GOT3 (cell line): ENCODE measurements at regions not wholly inside any gene's neighbourhood (a gene's known extent, or its start where the extent isn't known, plus 50 kb on each side); places are given as distances from the start of the nearest gene placed in this dataset.
"Not testable (repeated sequence)": the region's sequence is repeated elsewhere in the genome, so short reads cannot be mapped to it uniquely, and the experiment has no call there.

Source experiments
- DNase-seq: peaks from one replicate; lab custom pipeline; 2025; ENCODE audit warnings: mixed read lengths; lab: John Stamatoyannopoulos, UW

- DNase-seq, result no peak
Observed at GRCh38 chr2:39581866-39582265, 83.9 kb upstream of the TMEM178A start.

GRCh38 chr2:39583213-39583612 lies 82.5 kb upstream of the TMEM178A start:
- no peak for DNase-seq

- no peak for DNase-seq
Observed at GRCh38 chr2:39583781-39584180, 81.9 kb upstream of the TMEM178A start.

- DNase-seq, result no peak
Observed at GRCh38 chr2:39584283-39584965, 81.3 kb upstream of the TMEM178A start.

GRCh38 chr2:39585531-39585930 lies 80.2 kb upstream of the TMEM178A start:
- not testable (repeated sequence) for DNase-seq

GRCh38 chr2:39587168-39587567 lies 78.5 kb upstream of the TMEM178A start:
- no peak for DNase-seq

- DNase-seq, result no peak
Observed at GRCh38 chr2:39587641-39588040, 78.1 kb upstream of the TMEM178A start.

GRCh38 chr2:39593439-39594393 lies 72.0 kb upstream of the TMEM178A start:
- no peak for DNase-seq

GRCh38 chr2:39595116-39595515 lies 70.6 kb upstream of the TMEM178A start:
- DNase-seq, result no peak

GRCh38 chr2:39597314-39597713 lies 68.4 kb upstream of the TMEM178A start:
- DNase-seq, result no peak

- DNase-seq, result no peak
Observed at GRCh38 chr2:39602616-39603015, 63.1 kb upstream of the TMEM178A start.

- DNase-seq, result no peak
Observed at GRCh38 chr2:39603436-39603835, 62.3 kb upstream of the TMEM178A start.

- no peak for DNase-seq
Observed at GRCh38 chr2:39604866-39605265, 60.9 kb upstream of the TMEM178A start.

GRCh38 chr2:39606585-39606984 lies 59.1 kb upstream of the TMEM178A start:
- DNase-seq, result no peak

GRCh38 chr2:39607538-39608262 lies 58.0 kb upstream of the TMEM178A start:
- no peak for DNase-seq

GRCh38 chr2:39608263-39608575 lies 57.5 kb upstream of the TMEM178A start:
- DNase-seq, result no peak

GRCh38 chr2:39608686-39609441 lies 56.9 kb upstream of the TMEM178A start:
- DNase-seq, result no peak

- no peak for DNase-seq
Observed at GRCh38 chr2:39609917-39610316, 55.8 kb upstream of the TMEM178A start.

- no peak for DNase-seq
Observed at GRCh38 chr2:39615675-39616074, 50.0 kb upstream of the TMEM178A start.
